T-cell (primary cell): ENCODE measurements at regions not wholly inside any gene's neighbourhood (a gene's known extent, or its start where the extent isn't known, plus 50 kb on each side); places are given as distances from the start of the nearest gene placed in this dataset.
A peak's percentile ranks its signal among the peaks of the same experiment; 100 is the strongest.

Experiments
- ATAC-seq, 4 experiments: fragments of 200-7000 bp in 3 of 4; fragments of 150-1000 bp in 1 of 4; cut with Tn5 transposase; replicated peaks in 1 of 4; 1 replicate in 3 of 4; 2 replicates in 1 of 4; pipeline ENCODE4 v1.10.0; 2021; ENCODE audit warnings: moderate library complexity in 3 of 4, mild to moderate bottlenecking in 2 of 4, moderate number of reproducible peaks in 1 of 4
- CTCF ChIA-PET, 2 donors: fragments of 300-600 bp; sonication (Branson Sonifier 250); formaldehyde crosslinking; loops; one replicate each; lab custom pipeline; 2022; ENCODE audit warnings: antibody characterized with exemption in 2 of 2; lab: Charles Lee
- POLR2A ChIA-PET, 2 donors: fragments of 300-600 bp; sonication (Branson Sonifier 250); formaldehyde crosslinking; loops; one replicate each; lab custom pipeline; 2022; ENCODE audit warnings: antibody characterized with exemption in 2 of 2; lab: Charles Lee
- DNase-seq, 35 experiments: peaks; one replicate each; pipeline versions ENCODE4 v3.0.0 to v3.0.0-alpha.2; 2013 to 2023
- H3K27ac ChIP-seq: one replicate; pipeline ENCODE4 v1.5.1; 2013; ENCODE audit warnings: low read length
- H3K27me3 ChIP-seq, 2 experiments: replicated peaks in 1 of 2; 1 replicate in 1 of 2; 2 replicates in 1 of 2; pipeline versions ENCODE4 v1.6.1 to v1.7.0; 2013; ENCODE audit warnings: low read length in 1 of 2, mixed read lengths in 1 of 2; ENCODE audit not compliant: control insufficient read depth in 2 of 2, insufficient read depth in 2 of 2; ENCODE audit errors: extremely low read depth in 1 of 2
- H3K36me3 ChIP-seq, 2 donors: 1 replicate in 1 of 2; 2 replicates in 1 of 2; pipeline versions ENCODE4 v1.6.1 to v1.7.0; 2013; ENCODE audit warnings: low read length in 1 of 2; ENCODE audit not compliant: control insufficient read depth in 2 of 2, insufficient read depth in 1 of 2; ENCODE audit errors: extremely low read depth in 1 of 2
- H3K4me1 ChIP-seq, 2 experiments: 1 replicate in 1 of 2; 2 replicates in 1 of 2; pipeline versions ENCODE4 v1.6.1 to v1.7.0; 2013; ENCODE audit warnings: low read length in 2 of 2, mixed read lengths in 1 of 2; ENCODE audit not compliant: insufficient read depth in 2 of 2, control insufficient read depth in 1 of 2; ENCODE audit errors: extremely low read depth in 1 of 2
- H3K4me3 ChIP-seq, 2 donors: 1 replicate in 1 of 2; 2 replicates in 1 of 2; pipeline versions ENCODE4 v1.5.1 to v1.7.0; 2013; ENCODE audit warnings: mild to moderate bottlenecking in 2 of 2, low read length in 1 of 2, moderate library complexity in 1 of 2; ENCODE audit not compliant: control insufficient read depth in 1 of 2; ENCODE audit errors: extremely low read depth in 1 of 2
- H3K9me3 ChIP-seq: 2 replicates; pipeline ENCODE4 v1.7.0; 2013
- H3K27ac Mint-ChIP-seq, 2 donors: one replicate each; pipeline ENCODE4 v1.8.0; 2020 to 2021; ENCODE audit warnings: mild to moderate bottlenecking in 2 of 2, mixed read lengths in 2 of 2
- H3K27me3 Mint-ChIP-seq, 2 donors: one replicate each; pipeline ENCODE4 v1.8.0; 2021 to 2022; ENCODE audit warnings: mixed read lengths in 2 of 2
- H3K36me3 Mint-ChIP-seq: one replicate; pipeline ENCODE4 v1.8.0; 2021; ENCODE audit warnings: mixed read lengths
- H3K4me1 Mint-ChIP-seq, 3 donors: one replicate each; pipeline ENCODE4 v1.8.0; 2020 to 2022; ENCODE audit warnings: mixed read lengths in 3 of 3, mild to moderate bottlenecking in 1 of 3
- H3K4me3 Mint-ChIP-seq, 3 donors: one replicate each; pipeline ENCODE4 v1.8.0; 2020 to 2022; ENCODE audit warnings: mild to moderate bottlenecking in 3 of 3, mixed read lengths in 3 of 3, moderate library complexity in 3 of 3
- H3K9me3 Mint-ChIP-seq, 3 donors: one replicate each; pipeline ENCODE4 v1.8.0; 2020 to 2022; ENCODE audit warnings: mixed read lengths in 3 of 3
- WGBS: methylation state at CpG from one replicate; pipeline ENCODE4 v1.1.5; 2013; ENCODE audit warnings: missing lambda C conversion rate; ENCODE audit not compliant: insufficient coverage; 5-methylcytosine and 5-hydroxymethylcytosine counted together

GRCh38 chr1:94674876-94675275, 133.3 kb upstream of the F3 start:
- peaks cover 0 to 5% of the 10 kb centered on the region in 2 experiments for H3K27me3 ChIP-seq
- no peaks in the 10 kb centered on the region for H3K4me1 ChIP-seq
- CTCF ChIA-PET, result no interaction called here
- H3K36me3 ChIP-seq, result no peaks in the 10 kb centered on the region
- POLR2A ChIA-PET, result no interaction called here
- Mint-ChIP-seq H3K36me3 (no peaks in the 10 kb centered on the region), H3K4me1 (no peaks in the 10 kb centered on the region), H3K27ac (no peak overlapping the region), H3K9me3 (no peaks in the 10 kb centered on the region), H3K4me3 (no peak overlapping the region), H3K27me3 (peaks cover 1 to 13% of the 10 kb centered on the region in 2 donors)
- no peak overlapping the region for H3K27ac ChIP-seq
- no CpG with 5 or more reads among the region's 1 CpG for WGBS
- H3K4me3 ChIP-seq, result no peak overlapping the region
- no peak for DNase-seq
- no peak for ATAC-seq
- H3K9me3 ChIP-seq, result no peaks in the 10 kb centered on the region

DNA sequence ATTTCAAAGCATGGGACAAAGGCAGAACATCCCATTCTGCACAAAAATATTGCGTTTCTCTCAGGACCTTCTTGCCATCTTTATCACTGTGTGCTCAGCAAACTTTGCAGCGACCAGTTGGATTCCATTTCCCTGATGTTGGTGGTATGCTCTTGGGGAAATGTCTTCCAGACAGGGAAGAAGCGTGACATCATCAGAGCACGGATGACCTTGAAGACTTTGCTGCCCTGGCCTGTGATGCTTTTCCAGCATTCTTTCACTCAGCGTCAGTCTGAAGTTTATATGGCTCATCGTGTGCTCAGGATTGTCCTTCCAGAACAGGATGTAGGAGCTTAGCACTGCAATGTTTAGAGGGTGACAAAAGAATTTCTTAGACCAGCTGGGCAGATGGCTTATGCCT, 131.4 kb upstream of the F3 start:
- peaks cover 0 to 5% of the 10 kb centered on the region in 2 experiments for H3K27me3 ChIP-seq
- CTCF ChIA-PET, result no interaction called here
- no peaks in the 10 kb centered on the region for H3K4me1 ChIP-seq

GRCh38 chr1:94672001-94672400, 130.4 kb upstream of the F3 start:
- CTCF ChIA-PET, result no interaction called here
- 100% methylated on average over 2 of the region's 2 CpGs for WGBS
- ATAC-seq, result no peak

More for the DNA sequence above, 131.4 kb upstream of the F3 start:
- Histone ChIP-seq H3K9me3 (no peaks in the 10 kb centered on the region), H3K27ac (no peak overlapping the region), H3K36me3 (no peaks in the 10 kb centered on the region), H3K4me3 (no peak overlapping the region)
- H3K27ac Mint-ChIP-seq, result no peak overlapping the region
- DNase-seq, result no peak
- H3K9me3 Mint-ChIP-seq, result no peaks in the 10 kb centered on the region
- ATAC-seq, result no peak
- no peaks in the 10 kb centered on the region for H3K36me3 Mint-ChIP-seq
- 78% methylated on average over 5 of the region's 6 CpGs for WGBS
- POLR2A ChIA-PET, result no interaction called here
- H3K4me1 Mint-ChIP-seq, result no peaks in the 10 kb centered on the region
- peaks cover 1 to 9% of the 10 kb centered on the region in 2 donors for H3K27me3 Mint-ChIP-seq
- H3K4me3 Mint-ChIP-seq, result no peak overlapping the region

DNA sequence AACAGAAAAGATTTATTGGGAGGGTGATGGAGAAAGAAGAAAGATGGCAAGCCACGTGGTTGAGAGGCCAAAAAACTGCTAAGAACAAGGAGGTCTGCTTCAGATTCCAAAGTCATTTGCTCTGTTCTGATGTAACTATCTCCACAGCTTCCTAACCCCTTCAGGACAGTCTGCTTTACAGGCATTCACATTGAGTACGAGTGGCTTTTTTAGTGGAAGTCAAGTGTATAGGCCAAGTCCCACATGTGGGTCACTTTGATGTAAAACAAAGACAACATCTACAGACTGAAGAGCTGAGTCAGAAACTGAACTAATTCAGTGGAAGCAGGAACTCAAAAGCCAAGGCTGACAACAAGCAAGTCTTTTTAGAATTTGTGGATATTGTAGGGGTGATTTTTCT, 128.7 kb upstream of the F3 start:
- POLR2A ChIA-PET, result no interaction called here

More at GRCh38 chr1:94672001-94672400, 130.4 kb upstream of the F3 start:
- H3K27me3 Mint-ChIP-seq, result peaks cover 1 to 9% of the 10 kb centered on the region in 2 donors
- Histone ChIP-seq H3K9me3 (no peaks in the 10 kb centered on the region), H3K27me3 (peaks cover 0 to 7% of the 10 kb centered on the region in 2 experiments), H3K4me3 (no peak overlapping the region), H3K4me1 (no peaks in the 10 kb centered on the region), H3K36me3 (no peaks in the 10 kb centered on the region), H3K27ac (no peak overlapping the region)
- no peak overlapping the region for H3K27ac Mint-ChIP-seq
- no peak overlapping the region for H3K4me3 Mint-ChIP-seq
- POLR2A ChIA-PET, result no interaction called here
- H3K4me1 Mint-ChIP-seq, result no peaks in the 10 kb centered on the region
- no peaks in the 10 kb centered on the region for H3K9me3 Mint-ChIP-seq
- H3K36me3 Mint-ChIP-seq, result no peaks in the 10 kb centered on the region
- DNase-seq, result no peak

DNA sequence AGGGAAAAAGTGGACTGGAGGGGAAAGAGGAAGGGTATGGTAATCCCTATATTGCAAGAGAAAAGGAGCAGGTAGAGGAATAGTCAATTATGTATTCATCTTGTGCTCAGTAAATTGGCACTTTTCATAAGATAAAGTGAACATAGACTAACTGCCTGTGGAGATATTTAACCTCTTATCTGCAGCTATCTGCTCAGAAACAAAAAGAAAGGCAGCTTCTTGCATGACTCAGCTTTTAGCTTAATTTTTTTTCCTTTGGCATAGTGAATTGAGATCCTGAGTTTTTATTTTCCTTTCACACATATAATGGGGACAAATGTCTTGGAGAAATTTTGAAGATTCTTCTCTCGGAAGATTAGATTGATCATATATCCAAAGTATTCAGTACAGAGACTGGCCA, 127.6 kb upstream of the F3 start:
- no peaks in the 10 kb centered on the region for H3K4me1 ChIP-seq
- H3K36me3 ChIP-seq, result no peaks in the 10 kb centered on the region
- no peaks in the 10 kb centered on the region for H3K36me3 Mint-ChIP-seq
- POLR2A ChIA-PET, result no interaction called here
- DNase-seq (no peak), ATAC-seq (no peak)
- H3K4me3 ChIP-seq, result no peak overlapping the region
- no peak overlapping the region for H3K27ac Mint-ChIP-seq
- no peaks in the 10 kb centered on the region for H3K4me1 Mint-ChIP-seq
- CTCF ChIA-PET, result interaction anchor here in 1 of 2 donors (0.5 kb wide), 1 partner anchor 625 kb away, joined by 4 read pairs; no protein-coding TSS in a partner anchor
- WGBS, result no CpG with 5 or more reads among the region's 1 CpG
- no peak overlapping the region for H3K27ac ChIP-seq
- H3K27me3 Mint-ChIP-seq, result peaks cover 3 to 4% of the 10 kb centered on the region in 2 donors
- H3K27me3 ChIP-seq, result peaks cover 0 to 3% of the 10 kb centered on the region in 2 experiments
- H3K4me3 Mint-ChIP-seq, result no peak overlapping the region
- H3K9me3 ChIP-seq, result no peaks in the 10 kb centered on the region
- H3K9me3 Mint-ChIP-seq, result no peaks in the 10 kb centered on the region

More for the DNA sequence above, 128.7 kb upstream of the F3 start:
- DNase-seq, result no peak
- Mint-ChIP-seq H3K27ac (no peak overlapping the region), H3K36me3 (no peaks in the 10 kb centered on the region), H3K4me1 (no peaks in the 10 kb centered on the region), H3K27me3 (peaks cover 0 to 4% of the 10 kb centered on the region in 2 donors), H3K4me3 (no peak overlapping the region), H3K9me3 (no peaks in the 10 kb centered on the region)
- Histone ChIP-seq H3K27me3 (peaks cover 0 to 3% of the 10 kb centered on the region in 2 experiments), H3K9me3 (no peaks in the 10 kb centered on the region), H3K27ac (no peak overlapping the region), H3K36me3 (no peaks in the 10 kb centered on the region), H3K4me3 (no peak overlapping the region), H3K4me1 (no peaks in the 10 kb centered on the region)
- WGBS, result no CpG with 5 or more reads among the region's 2 CpGs
- CTCF ChIA-PET, result no interaction called here
- ATAC-seq, result peak in 1 of 4 experiments; percentile 28

- no peaks in the 10 kb centered on the region for H3K36me3 ChIP-seq
- H3K9me3 ChIP-seq, result no peaks in the 10 kb centered on the region
- H3K27me3 Mint-ChIP-seq, result peaks cover 3 to 4% of the 10 kb centered on the region in 2 donors
- H3K4me3 Mint-ChIP-seq, result no peak overlapping the region
- H3K4me1 ChIP-seq, result no peaks in the 10 kb centered on the region
- H3K9me3 Mint-ChIP-seq, result no peaks in the 10 kb centered on the region
- H3K36me3 Mint-ChIP-seq, result no peaks in the 10 kb centered on the region
- no peak overlapping the region for H3K4me3 ChIP-seq
- CTCF ChIA-PET, result no interaction called here
- DNase-seq (no peak), ATAC-seq (no peak)
- no peaks in the 10 kb centered on the region for H3K4me1 Mint-ChIP-seq
- no peak overlapping the region for H3K27ac ChIP-seq
- H3K27me3 ChIP-seq, result peaks cover 0 to 3% of the 10 kb centered on the region in 2 experiments
- WGBS, result 83% methylated on average over 1 of the region's 3 CpGs
- H3K27ac Mint-ChIP-seq, result no peak overlapping the region
- POLR2A ChIA-PET, result no interaction called here
Measured at GRCh38 chr1:94668528-94668927, 127.0 kb upstream of the F3 start.

DNA sequence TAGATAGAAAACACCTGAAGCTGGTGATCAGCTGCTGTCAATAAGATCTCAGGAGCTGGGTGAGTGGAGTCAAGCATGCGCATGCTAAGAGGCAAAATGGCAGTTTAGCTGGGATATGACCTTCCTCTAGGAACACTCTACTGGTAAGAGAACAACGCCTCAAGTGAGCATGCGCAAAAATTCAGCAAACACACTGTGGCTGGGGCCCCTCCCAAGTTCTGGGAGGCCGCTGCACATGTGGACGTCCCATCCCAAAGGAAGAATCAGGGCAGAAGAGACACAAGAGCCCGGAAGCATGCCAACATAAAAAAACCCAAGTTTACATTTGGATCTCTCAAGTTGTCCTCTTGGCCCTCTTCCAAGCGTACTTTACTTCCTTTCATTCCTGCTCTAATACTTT, 126.3 kb upstream of the F3 start:
- Histone ChIP-seq H3K4me3 (no peak overlapping the region), H3K27ac (no peak overlapping the region), H3K9me3 (no peaks in the 10 kb centered on the region), H3K4me1 (no peaks in the 10 kb centered on the region), H3K27me3 (peaks cover 0 to 3% of the 10 kb centered on the region in 2 experiments), H3K36me3 (no peaks in the 10 kb centered on the region)
- POLR2A ChIA-PET, result no interaction called here
- DNase-seq, result no peak
- Mint-ChIP-seq H3K4me3 (no peak overlapping the region), H3K27me3 (peaks cover 3 to 4% of the 10 kb centered on the region in 2 donors), H3K9me3 (no peaks in the 10 kb centered on the region), H3K36me3 (no peaks in the 10 kb centered on the region), H3K4me1 (no peaks in the 10 kb centered on the region), H3K27ac (no peak overlapping the region)
- CTCF ChIA-PET, result no interaction called here
- ATAC-seq, result no peak
- 86% methylated on average over 5 of the region's 7 CpGs for WGBS
